ENCODE measurements at regions not wholly inside any gene's neighbourhood (a gene's known extent, or its start where the extent isn't known, plus 50 kb on each side); places are given as distances from the start of the nearest gene placed in this dataset.

- DNase-seq: no peak
Observed at GRCh38 chr19:29375429-29376119, 150.2 kb upstream of the VSTM2B start.

- no peak for DNase-seq
Observed at GRCh38 chr19:29376855-29377354, 148.9 kb upstream of the VSTM2B start.

- no peak for DNase-seq
Observed at GRCh38 chr19:29378126-29378525, 147.7 kb upstream of the VSTM2B start.

- no peak for DNase-seq
Observed at GRCh38 chr19:29378543-29379080, 147.2 kb upstream of the VSTM2B start.

- DNase-seq: no peak
Observed at GRCh38 chr19:29379257-29380021, 146.4 kb upstream of the VSTM2B start.

- DNase-seq: no peak
Observed at GRCh38 chr19:29380581-29380980, 145.2 kb upstream of the VSTM2B start.

GRCh38 chr19:29381353-29382203 lies 144.2 kb upstream of the VSTM2B start:
- DNase-seq: no peak

- no peak for DNase-seq
Observed at GRCh38 chr19:29383696-29384095, 142.1 kb upstream of the VSTM2B start.

- DNase-seq: no peak
Observed at GRCh38 chr19:29384656-29385055, 141.1 kb upstream of the VSTM2B start.

- no peak for DNase-seq
Observed at GRCh38 chr19:29385191-29385795, 140.5 kb upstream of the VSTM2B start.

- DNase-seq: no peak
Observed at GRCh38 chr19:29386970-29387369, 138.8 kb upstream of the VSTM2B start.

GRCh38 chr19:29387586-29387985 lies 138.2 kb upstream of the VSTM2B start:
- no peak for DNase-seq

GRCh38 chr19:29389495-29389894 lies 136.3 kb upstream of the VSTM2B start:
- no peak for DNase-seq

GRCh38 chr19:29390742-29391141 lies 135.1 kb upstream of the VSTM2B start:
- no peak for DNase-seq

GRCh38 chr19:29393915-29394460 lies 131.8 kb upstream of the VSTM2B start:
- no peak for DNase-seq

- no peak for DNase-seq
Observed at GRCh38 chr19:29395111-29395733, 130.6 kb upstream of the VSTM2B start.

GRCh38 chr19:29395734-29396414 lies 129.9 kb upstream of the VSTM2B start:
- no peak for DNase-seq

GRCh38 chr19:29396925-29397324 lies 128.9 kb upstream of the VSTM2B start:
- no peak for DNase-seq

- DNase-seq: no peak
Observed at GRCh38 chr19:29397748-29398147, 128.0 kb upstream of the VSTM2B start.

- DNase-seq: no peak
Observed at GRCh38 chr19:29399804-29400203, 126.0 kb upstream of the VSTM2B start.
